ENCODE measurements at regions not wholly inside any gene's neighbourhood (a gene's known extent, or its start where the extent isn't known, plus 50 kb on each side); places are given as distances from the start of the nearest gene placed in this dataset.
"Not testable (repeated sequence)": the region's sequence is repeated elsewhere in the genome, so short reads cannot be mapped to it uniquely, and the experiment has no call there.

DNA sequence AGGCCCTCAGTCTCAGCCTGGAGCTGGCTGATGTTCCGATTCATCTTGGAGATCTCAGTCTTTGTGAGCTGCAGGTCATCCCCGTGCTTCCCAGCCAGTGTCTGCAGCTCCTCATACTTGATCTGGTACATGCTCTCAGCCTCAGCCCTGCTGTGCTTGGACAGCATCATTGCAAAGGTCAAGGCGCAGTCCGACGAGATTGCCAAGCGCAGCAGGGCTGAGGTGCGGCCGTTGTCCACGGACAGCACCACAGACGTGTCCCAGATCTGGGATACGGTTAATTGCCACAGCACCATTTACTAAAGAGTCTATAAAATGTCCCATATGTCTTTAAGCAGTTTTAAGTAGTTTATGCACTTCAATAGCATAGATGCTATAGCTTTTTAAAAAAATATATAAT, 965.7 kb downstream of the FSCB start:
- no peak for DNase-seq (ENCODE audit: low spot score)

DNA sequence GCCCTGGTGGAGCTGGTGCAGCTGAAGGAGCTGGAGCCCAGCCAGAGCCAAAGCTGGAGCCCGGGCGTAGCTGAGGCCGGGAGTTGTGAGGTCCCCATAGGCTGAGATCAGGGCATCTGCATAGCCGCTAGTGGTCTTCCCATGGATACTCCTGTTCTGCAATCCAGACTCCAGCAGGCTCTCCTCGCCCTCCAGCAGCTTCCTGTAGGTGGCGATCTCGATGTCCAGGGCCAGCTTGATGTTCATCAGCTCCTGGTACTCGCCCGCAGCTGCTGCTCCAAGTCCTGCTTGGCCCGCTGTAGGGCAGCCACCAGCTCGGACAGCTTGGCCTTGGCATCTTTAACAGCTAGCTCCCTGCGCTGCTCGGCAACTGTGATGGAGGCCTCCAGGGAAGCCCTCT, 966.1 kb downstream of the FSCB start:
- no peak for DNase-seq (ENCODE audit: low spot score)

DNA sequence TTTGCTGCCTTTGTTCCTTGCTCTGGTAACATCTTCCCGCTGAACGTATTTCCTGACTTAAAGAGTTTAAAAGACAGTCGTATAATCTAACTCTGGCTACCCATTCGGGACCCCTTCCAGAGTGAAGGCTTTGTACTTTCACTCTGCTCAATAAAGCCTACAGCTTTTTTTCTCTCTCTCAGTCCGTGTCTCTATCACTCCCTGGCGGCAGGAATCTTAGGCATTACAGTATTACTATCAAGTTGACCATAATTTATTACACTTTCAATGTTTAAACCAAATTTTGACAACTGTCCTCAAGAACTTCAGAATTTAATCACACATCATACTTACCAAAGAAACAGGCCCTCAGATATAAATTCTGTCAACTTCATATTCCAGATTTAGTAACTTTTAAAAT, 967.9 kb downstream of the FSCB start:
- no peak for DNase-seq (ENCODE audit: low spot score)

- no peak for DNase-seq (ENCODE audit: low spot score)
These were observed 971.7 kb downstream of the FSCB start for GRCh38 chr14:43535231-43535838.

DNA sequence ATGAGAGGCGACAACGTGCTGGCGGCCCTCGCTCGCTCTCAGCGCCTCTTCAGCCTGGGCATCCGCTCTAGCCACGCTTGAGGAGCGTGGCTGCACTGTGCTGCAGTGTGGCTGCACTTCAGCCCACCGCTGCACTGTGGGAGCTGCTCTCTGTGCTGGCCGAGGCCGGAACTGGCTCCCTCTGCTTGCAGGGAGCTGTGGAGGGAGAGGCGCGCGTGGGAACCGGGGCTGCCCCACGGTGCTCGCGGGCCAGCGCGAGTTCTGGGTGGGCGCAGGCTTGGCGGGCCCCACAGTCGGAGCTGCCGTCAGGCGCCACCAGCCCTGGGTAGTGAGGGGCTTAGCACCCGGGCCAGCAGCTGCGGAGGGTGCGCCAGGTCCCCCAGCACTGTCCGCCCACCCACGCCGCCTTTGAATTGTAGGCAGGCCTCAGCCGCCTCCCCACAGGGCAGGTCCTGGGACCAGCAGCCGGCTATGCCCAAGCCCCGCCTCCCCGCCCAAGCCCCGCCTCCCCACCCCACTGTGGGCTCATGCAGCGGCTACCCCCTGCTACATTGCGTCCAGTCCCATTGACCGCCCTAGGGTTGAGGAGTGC, 974.2 kb downstream of the FSCB start:
- no peak for DNase-seq (ENCODE audit: low spot score)

DNA sequence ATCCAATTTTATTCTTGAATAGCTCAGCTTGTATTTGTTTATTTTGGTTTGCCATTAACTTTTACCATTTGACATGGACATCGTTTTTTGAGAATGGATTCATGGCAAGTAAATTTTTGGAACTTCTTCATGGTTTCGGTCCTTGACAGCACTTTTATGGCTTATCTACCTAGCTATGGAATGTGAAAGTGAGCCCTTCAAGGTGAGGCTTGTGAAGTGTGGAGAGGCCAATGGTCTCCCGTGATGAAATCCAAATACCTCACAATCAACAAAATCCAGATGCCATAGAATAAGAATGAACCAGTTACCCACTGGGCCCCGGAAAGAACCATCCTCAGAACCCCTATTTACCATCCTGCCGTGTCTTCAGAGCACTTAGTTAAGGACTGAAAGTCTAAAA, 978.8 kb downstream of the FSCB start:
- no peak for DNase-seq (ENCODE audit: low spot score)

GRCh38 chr14:43525658-43526057, 981.4 kb downstream of the FSCB start:
- no peak for DNase-seq (ENCODE audit: low spot score)

- no peak for DNase-seq (ENCODE audit: low spot score)
These were observed 984.2 kb downstream of the FSCB start for GRCh38 chr14:43522901-43523300.

DNA sequence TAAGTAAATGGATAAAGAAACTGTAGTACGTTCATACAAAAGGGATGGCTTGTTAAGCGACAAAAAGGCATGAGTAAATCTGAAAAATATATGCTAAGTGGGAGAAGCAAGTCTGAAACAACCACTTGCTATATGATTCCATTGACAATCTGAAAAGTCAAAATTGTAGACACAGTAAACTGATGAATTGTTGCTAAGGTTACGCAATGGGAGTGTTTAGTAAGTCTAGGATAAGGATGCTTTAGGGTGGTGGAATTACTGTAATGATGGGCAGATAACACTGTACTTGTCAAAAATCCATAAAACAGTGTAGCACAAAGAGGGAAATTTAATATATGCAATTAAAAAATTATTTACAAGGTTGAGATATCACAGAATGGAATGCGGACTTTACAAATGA, 984.9 kb downstream of the FSCB start:
- no peak for DNase-seq (ENCODE audit: low spot score)

DNA sequence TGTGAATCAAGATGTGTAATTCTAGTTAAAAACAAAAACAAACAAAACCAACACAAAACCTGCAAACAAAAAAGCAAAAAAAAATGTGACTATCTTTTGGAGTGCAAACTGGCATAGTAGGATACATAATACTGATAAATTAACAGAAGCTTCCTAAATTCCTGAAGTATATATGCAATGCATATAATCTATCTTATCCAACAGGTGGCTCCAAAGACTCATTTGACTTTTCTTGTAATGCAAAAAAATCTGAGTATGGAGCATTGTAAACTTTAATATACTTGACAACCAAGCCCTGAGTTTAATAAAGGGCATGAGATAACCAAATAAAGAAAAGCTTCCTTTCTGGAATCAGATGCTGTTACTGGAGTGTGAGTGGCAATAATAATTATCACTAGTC, 1003.6 kb downstream of the FSCB start:
- no peak for DNase-seq (ENCODE audit: low spot score)

GRCh38 chr14:43492359-43492758, 1014.7 kb downstream of the FSCB start:
- not testable (repeated sequence) for DNase-seq (ENCODE audit: low spot score)

DNA sequence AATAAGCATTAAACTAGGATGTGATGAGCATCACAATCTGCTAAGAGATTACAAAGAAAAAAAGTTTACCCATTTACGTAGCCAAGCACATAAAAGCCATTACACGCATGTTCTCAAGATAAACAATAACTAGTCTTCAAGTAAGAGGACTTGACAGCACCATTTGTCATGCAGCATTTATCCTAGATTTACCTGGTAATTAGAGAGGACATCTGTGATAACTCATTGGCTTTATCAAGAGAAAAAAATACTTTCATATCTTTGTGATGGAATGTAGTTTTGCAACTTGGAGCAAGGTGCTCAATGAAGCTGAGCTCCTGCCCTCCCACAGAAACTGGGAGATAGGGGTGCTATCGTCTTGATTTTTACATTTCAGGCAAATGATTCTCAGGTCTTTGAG, 1023.7 kb downstream of the FSCB start:
- DNase-seq (ENCODE audit: low spot score), result no peak

GRCh38 chr14:43481864-43482263, 1025.2 kb downstream of the FSCB start:
- DNase-seq (ENCODE audit: low spot score), result no peak

- DNase-seq (ENCODE audit: low spot score), result no peak
These were observed 1026.1 kb downstream of the FSCB start for GRCh38 chr14:43480976-43481375.

DNA sequence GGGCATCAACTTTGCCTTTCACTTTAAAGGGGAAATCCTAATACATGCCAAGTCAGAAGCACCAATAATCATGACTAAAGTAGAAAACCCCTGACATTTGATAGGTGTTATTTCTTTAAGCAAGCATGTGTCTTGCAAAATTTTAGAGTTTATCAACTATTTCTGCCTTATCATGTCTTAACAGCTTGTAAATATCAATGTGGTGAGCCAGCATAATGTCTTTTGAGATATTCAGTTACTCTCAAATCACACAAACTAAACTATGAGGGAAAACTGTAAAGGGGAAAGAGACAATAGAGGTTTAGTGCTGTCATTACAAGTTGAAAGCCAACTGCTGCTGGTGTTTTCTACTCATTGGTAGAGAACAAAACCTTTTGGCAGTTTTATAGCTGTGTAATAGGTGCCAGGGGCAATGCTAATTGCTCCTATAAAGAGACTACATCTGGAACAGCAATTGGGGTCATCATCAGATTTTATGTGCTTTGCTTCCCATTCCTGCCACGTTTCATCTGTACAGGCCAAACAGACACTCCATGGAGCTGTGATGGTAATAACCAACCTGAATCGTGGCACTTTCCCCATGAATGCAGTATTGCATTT, 1027.4 kb downstream of the FSCB start:
- DNase-seq (ENCODE audit: low spot score), result no peak

DNA sequence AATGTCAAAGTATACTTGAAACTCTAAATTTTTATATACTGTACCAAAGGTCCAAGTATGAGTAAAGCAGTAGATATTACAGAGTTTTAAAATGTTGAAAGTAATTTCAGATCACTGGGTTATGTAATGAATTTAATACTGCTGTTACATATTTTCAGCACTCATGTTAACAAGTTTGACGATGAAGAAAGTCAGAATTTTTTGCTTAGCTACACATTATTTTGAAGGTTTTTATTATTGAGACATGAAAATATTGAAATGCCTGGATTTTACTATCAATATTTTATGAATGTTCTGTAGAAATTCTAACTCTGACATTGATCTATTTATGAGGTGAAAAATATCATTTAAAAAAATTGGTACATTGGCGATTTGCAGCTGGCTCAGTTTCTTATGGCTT, 1030.3 kb downstream of the FSCB start:
- no peak for DNase-seq (ENCODE audit: low spot score)

GRCh38 chr14:43475757-43476156, 1031.3 kb downstream of the FSCB start:
- DNase-seq (ENCODE audit: low spot score), result no peak

DNA sequence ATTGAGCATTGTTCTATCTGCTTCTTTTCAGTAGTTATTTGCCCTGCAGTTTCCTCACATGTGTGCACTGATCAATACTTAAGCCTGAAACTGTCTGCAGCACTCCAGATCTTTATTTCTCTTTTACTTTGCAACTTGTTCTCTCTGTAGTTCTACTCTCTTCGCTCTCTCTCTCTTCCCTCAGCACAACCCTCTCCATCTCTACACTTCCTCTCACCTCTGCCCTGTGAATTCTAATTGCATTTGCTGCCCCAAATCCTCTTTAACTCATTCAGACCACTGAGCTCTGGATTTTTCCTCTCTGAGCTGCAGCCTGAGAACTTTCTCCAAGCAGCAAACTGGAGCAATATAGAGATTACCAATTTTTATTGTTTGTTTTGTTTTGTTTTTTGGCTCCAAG, 1035.5 kb downstream of the FSCB start:
- no peak for DNase-seq (ENCODE audit: low spot score)

- no peak for DNase-seq (ENCODE audit: low spot score)
These were observed 1042.1 kb downstream of the FSCB start for GRCh38 chr14:43464968-43465367.

DNA sequence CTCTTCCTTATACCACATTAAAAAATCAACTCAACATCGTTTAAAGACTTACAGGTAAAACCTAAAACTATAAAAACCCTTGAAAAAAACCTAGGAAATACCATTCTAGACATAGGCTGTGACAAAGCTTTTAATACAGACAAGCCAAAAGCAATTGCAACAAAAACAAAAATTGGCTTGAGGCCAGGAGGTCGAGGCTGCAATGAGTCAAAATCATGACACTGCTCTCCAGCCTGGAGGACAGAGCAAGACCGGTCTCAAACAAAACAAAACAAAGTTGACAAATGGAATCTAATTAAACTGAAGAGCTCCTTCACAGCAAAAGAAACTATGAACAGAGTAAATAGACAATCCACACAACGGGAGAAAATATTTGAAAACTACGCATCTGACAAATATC, 1057.8 kb downstream of the FSCB start:
- no peak for DNase-seq (ENCODE audit: low spot score)

DNA sequence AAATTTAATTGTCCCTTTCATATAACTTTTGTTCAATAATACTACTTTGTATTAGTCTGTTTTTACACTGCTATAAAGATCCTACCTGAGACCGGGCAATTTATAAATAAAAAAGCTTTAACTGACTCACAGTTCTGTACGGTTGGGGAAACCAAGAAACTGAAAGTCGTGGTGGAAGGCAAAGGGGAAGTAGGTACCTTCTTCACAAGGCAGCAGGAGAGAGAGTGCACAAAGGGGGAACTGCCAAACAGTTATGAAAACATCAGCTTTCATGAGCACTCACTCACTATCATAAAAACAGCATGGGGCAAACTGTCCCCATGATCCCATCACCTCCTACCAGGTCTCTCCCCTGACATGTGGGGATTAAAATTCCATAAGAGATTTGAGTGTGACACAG, 1069.0 kb downstream of the FSCB start:
- DNase-seq (ENCODE audit: low spot score), result no peak

DNA sequence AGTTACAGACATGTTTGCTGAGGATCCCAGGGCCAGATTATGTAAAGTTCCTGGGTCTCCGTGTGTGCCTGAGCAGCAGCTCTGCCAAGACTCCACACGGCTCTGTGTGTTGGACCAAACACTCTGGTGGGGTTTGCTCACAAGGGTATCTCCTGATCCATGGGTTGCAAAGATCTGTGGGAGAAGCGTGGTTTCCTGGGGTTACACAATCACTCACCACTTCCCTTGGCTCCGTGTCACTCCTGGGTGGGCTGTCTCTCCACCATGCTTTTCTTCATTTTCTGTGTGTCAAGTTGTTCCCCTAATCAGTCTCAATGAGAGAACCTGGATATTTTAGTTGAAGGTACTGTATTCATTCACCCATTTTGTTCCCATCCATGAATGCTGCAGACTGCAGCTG, 1088.8 kb downstream of the FSCB start:
- DNase-seq (ENCODE audit: low spot score), result no peak

- no peak for DNase-seq (ENCODE audit: low spot score)
These were observed 1094.0 kb downstream of the FSCB start for GRCh38 chr14:43413084-43413483.

- no peak for DNase-seq (ENCODE audit: low spot score)
These were observed 1095.2 kb downstream of the FSCB start for GRCh38 chr14:43411841-43412240.
